Lower leg skin (tissue), 4 donors: ENCODE measurements at regions not wholly inside any gene's neighbourhood (a gene's known extent, or its start where the extent isn't known, plus 50 kb on each side); places are given as distances from the start of the nearest gene placed in this dataset.

Source experiments
- DNase-seq, 2 donors: peaks; one replicate each; pipeline ENCODE4 v3.0.0-alpha.2; 2019; ENCODE audit warnings: low spot score in 2 of 2
- H3K4me3 ChIP-seq: fragments of 200-600 bp; sonication (generic); 2 replicates; pipeline ENCODE4 v1.5.1; 2017; ENCODE audit warnings: mild to moderate bottlenecking, low read depth; ENCODE audit not compliant: poor library complexity, severe bottlenecking
- POLR2A ChIP-seq, 2 donors: fragments of 450-650 bp; IDR thresholded peaks; one replicate each; pipeline ENCODE4 v1.6.1; 2016 to 2017; ENCODE audit warnings: antibody characterized with exemption in 2 of 2, mild to moderate bottlenecking in 1 of 2, moderate library complexity in 1 of 2
- WGBS, 2 donors: methylation state at CpG; one replicate each; pipeline ENCODE4 v1.1.5; 2018; 5-methylcytosine and 5-hydroxymethylcytosine counted together
- intact Hi-C: fragments of 100-400 bp; cut with DNase I; formaldehyde crosslinking; loops from one replicate; pipeline ENCODE4 v1.15.0; 2023; ENCODE audit warnings: low total_unique reads
- TF ChIP-seq, protein P1 (sequence below), 3 donors: fragments of 450-650 bp; IDR thresholded peaks; one replicate each; pipeline ENCODE4 v1.5.1; 2016; ENCODE audit warnings: antibody characterized with exemption in 3 of 3, mild to moderate bottlenecking in 3 of 3, moderate library complexity in 2 of 3

DNA sequence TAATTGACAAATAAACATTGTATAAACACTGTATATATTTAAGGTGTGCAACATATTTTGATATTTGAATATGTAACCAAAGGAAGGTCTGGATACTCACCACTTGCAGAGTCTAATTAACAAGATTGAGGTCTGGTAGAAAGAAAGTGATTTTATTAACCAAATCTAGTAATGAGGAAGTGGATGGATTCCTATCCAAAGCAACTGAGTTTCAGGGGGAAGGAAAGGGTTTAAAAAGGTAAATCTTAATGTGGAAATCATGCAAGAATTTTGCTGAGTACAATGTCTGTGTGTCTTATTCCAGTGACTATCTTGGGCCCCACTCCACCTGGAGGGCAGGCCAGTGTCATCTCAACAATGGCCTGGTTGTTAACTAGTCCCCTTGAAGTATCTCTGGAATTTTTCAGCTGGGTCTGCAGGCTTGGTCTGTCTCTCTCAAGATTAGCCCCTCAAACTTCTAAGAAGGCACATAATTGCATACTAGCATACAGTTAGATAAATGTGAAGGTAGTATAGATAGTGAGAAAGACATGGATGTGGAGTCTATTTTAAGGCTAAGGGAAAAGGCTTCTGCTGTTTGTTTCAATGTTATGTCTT lies 262.7 kb upstream of the RGS18 start:
- DNase-seq, result no peak

DNA sequence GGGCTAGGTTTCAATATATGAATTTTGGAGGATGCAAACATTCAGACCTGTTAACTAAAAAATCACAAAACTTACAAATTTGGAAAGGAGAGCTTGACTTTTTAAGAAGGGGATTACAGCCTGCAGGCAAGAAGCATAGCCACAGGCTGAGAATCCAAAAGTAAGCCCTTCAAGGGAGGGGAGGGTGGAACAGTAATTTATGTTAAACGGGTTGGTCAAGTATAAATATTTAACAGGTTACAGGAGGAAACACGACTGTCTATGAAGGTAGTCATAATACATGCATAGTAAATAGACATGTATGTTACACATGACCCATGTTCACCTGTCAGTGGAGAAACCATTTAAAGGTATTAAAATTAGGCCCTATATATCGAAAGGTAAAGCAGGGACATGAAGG lies 261.1 kb upstream of the RGS18 start:
- intact Hi-C loops, result no loop called here
- 78 to 81% methylated on average over 3 of the region's 3 CpGs for WGBS, 2 donors
- no peak for TF ChIP-seq POLR2A (IDR thresholded peaks at IDR 0.05)
- TF ChIP-seq, protein P1, sequence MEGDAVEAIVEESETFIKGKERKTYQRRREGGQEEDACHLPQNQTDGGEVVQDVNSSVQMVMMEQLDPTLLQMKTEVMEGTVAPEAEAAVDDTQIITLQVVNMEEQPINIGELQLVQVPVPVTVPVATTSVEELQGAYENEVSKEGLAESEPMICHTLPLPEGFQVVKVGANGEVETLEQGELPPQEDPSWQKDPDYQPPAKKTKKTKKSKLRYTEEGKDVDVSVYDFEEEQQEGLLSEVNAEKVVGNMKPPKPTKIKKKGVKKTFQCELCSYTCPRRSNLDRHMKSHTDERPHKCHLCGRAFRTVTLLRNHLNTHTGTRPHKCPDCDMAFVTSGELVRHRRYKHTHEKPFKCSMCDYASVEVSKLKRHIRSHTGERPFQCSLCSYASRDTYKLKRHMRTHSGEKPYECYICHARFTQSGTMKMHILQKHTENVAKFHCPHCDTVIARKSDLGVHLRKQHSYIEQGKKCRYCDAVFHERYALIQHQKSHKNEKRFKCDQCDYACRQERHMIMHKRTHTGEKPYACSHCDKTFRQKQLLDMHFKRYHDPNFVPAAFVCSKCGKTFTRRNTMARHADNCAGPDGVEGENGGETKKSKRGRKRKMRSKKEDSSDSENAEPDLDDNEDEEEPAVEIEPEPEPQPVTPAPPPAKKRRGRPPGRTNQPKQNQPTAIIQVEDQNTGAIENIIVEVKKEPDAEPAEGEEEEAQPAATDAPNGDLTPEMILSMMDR (IDR thresholded peaks at IDR 0.05), result no peak
- no peak overlapping the region for H3K4me3 ChIP-seq
- DNase-seq, result no peak

More for the DNA sequence above, 262.7 kb upstream of the RGS18 start:
- TF ChIP-seq, protein P1 (IDR thresholded peaks at IDR 0.05), result no peak
- TF ChIP-seq POLR2A (IDR thresholded peaks at IDR 0.05), result no peak
- no peak overlapping the region for H3K4me3 ChIP-seq
- intact Hi-C loops, result no loop called here

DNA sequence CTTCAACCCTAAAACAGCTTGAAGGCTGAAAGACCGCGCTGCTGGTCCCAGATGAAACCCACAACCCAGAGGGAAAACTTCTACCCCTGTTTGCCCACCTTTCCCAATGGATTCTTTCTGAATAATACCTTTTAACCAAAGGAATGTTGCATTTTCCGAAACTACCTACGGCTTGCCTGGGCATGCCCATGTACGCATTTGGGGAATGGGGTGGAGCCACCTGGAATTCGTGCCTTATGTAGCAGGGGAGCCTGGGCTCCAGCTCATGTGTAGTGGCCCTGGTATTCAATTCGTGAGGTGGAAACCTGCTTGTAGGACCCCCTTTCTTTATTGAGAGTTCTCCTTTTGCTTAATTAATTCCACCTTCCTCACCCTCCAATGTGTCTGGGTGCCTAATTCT lies 256.6 kb upstream of the RGS18 start:
- 79 to 82% methylated on average over 7 of the region's 7 CpGs for WGBS, 2 donors
- DNase-seq, result no peak

DNA sequence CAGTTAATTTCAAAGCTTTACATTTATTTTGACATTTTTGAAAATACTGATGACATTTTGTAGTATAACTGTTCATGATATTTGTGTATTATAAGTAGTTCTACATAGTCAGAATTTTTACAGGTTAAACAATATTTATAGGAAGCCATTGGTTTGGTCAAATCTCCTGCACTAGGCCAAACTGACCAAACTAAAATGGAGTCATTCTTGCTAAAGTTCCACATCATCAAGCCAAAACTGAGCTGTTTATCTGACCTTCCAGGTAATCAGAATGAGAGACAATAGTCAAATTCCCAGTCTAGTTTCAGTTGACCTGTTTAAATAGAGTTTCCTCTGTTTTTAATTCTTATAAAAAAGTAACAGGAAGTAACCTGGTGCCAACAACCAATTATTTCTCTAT lies 253.3 kb upstream of the RGS18 start:
- no peak for DNase-seq
- intact Hi-C loops, result no loop called here
- H3K4me3 ChIP-seq, result no peak overlapping the region
- TF ChIP-seq POLR2A (IDR thresholded peaks at IDR 0.05), result no peak
- TF ChIP-seq, protein P1 (IDR thresholded peaks at IDR 0.05), result no peak

More for the DNA sequence above, 256.6 kb upstream of the RGS18 start:
- no peak overlapping the region for H3K4me3 ChIP-seq
- TF ChIP-seq, protein P1 (IDR thresholded peaks at IDR 0.05), result no peak
- intact Hi-C loops, result no loop called here

DNA sequence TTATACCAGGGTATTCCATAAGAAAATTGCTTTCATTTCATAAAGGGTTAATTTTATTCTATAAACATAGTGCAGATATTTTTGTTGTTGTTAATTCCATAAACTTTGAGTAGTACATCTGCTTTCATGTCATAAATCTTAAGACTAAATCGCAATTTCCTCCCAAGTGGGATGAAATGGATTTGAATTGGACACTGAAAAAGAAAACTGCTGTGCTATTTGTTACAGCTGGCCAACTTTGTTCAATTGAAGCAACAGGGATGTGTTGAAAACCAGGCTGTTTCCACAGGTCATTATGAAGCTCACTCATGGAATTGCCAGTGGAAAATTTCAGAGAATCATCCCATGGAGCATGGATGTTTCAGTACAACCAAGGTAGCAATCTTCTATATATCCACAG lies 252.5 kb upstream of the RGS18 start:
- 33 to 44% methylated on average over 1 of the region's 1 CpG for WGBS, 2 donors
- no peak for DNase-seq
- intact Hi-C loops, result no loop called here
- no peak overlapping the region for H3K4me3 ChIP-seq
- TF ChIP-seq, protein P1 (IDR thresholded peaks at IDR 0.05), result no peak
- no peak for TF ChIP-seq POLR2A (IDR thresholded peaks at IDR 0.05)

DNA sequence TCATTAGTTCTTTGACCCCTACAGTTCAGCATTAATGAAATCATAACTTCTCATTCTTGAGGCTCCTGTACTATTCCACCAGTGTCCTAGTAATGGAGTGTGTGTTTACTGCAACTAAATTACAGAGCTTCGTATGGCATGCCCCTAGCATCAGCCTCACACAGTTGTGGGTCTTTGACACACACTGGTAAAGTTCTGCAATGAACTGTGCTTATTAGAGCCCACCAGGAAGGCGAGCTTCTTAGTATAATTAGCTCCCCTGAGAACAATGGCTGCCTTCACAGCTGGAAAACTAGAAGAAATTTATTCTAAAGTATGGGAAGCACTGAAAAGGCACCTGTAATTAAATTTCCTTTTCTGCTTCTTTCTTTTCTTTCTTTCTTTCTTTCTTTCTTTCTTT lies 251.1 kb upstream of the RGS18 start:
- 80 to 82% methylated on average over 2 of the region's 2 CpGs for WGBS, 2 donors
- no peak for DNase-seq
- H3K4me3 ChIP-seq, result no peak overlapping the region
- intact Hi-C loops, result no loop called here
- TF ChIP-seq, protein P1 (IDR thresholded peaks at IDR 0.05), result no peak
- TF ChIP-seq POLR2A (IDR thresholded peaks at IDR 0.05), result no peak
